Small intestine (tissue), 7 donors: ENCODE measurements at regions not wholly inside any gene's neighbourhood (a gene's known extent, or its start where the extent isn't known, plus 50 kb on each side); places are given as distances from the start of the nearest gene placed in this dataset.

Experiments
- DNase-seq, 2 donors: peaks; one replicate each; pipeline versions ENCODE4 v3.0.0 to v3.0.0-alpha.2; 2013
- FAIRE-seq: peaks from 2 replicates; lab custom pipeline; 2012; peaks lifted over from hg19 to GRCh38; lab: Jason Lieb, UNC
- H3K27ac ChIP-seq, 3 donors: one replicate each; pipeline ENCODE4 v1.5.1; 2013; ENCODE audit warnings: low read length in 2 of 3, mild to moderate bottlenecking in 2 of 3, control low read depth in 1 of 3, inconsistent platforms in 1 of 3, low read depth in 1 of 3, moderate library complexity in 1 of 3
- H3K27me3 ChIP-seq, 3 donors: one replicate each; pipeline ENCODE4 v1.6.1; 2013; ENCODE audit warnings: low read length in 3 of 3, inconsistent platforms in 1 of 3; ENCODE audit not compliant: control insufficient read depth in 3 of 3, insufficient read depth in 3 of 3
- H3K36me3 ChIP-seq, 3 donors: one replicate each; pipeline ENCODE4 v1.6.1; 2013; ENCODE audit warnings: low read length in 3 of 3, inconsistent platforms in 1 of 3, low read depth in 1 of 3, mild to moderate bottlenecking in 1 of 3, moderate library complexity in 1 of 3; ENCODE audit not compliant: control insufficient read depth in 3 of 3, insufficient read depth in 2 of 3
- H3K4me1 ChIP-seq, 3 donors: one replicate each; pipeline ENCODE4 v1.6.1; 2013; ENCODE audit warnings: low read length in 2 of 3, inconsistent platforms in 1 of 3, low read depth in 1 of 3, mild to moderate bottlenecking in 1 of 3, moderate library complexity in 1 of 3; ENCODE audit not compliant: control insufficient read depth in 3 of 3, insufficient read depth in 2 of 3
- H3K4me3 ChIP-seq, 3 donors: one replicate each; pipeline ENCODE4 v1.5.1; 2013; ENCODE audit warnings: low read length in 3 of 3, control low read depth in 1 of 3, inconsistent platforms in 1 of 3, low read depth in 1 of 3, mild to moderate bottlenecking in 1 of 3, moderate library complexity in 1 of 3
- H3K9me3 ChIP-seq, 2 donors: one replicate each; pipeline ENCODE4 v1.6.1; 2013; ENCODE audit warnings: low read depth in 1 of 2, low read length in 1 of 2; ENCODE audit not compliant: control insufficient read depth in 2 of 2, insufficient read depth in 1 of 2
- WGBS, 3 donors: extraction: QIAGEN DNeasy Blood & Tissue Kit; methylation state at CpG; one replicate each; pipeline ENCODE4 v1.1.7; 2013; 5-methylcytosine and 5-hydroxymethylcytosine counted together
- donor health status: healthy with polysubstance abuse.
- donor health status: control.
- donor health status: control.
- donor health status: Bipolar disorder and iron deficiency.
- donor health status: healthy.

GRCh38 chr6:14221564-14222279 is 104.2 kb downstream of the CD83 start:
- FAIRE-seq (no peak), DNase-seq (peak; percentile 59 to 65)
- no peaks in the 10 kb centered on the region for H3K27me3 ChIP-seq
- peaks cover 0 to 31% (median 3%) of the 10 kb centered on the region in 3 donors for H3K4me1 ChIP-seq
- no peak overlapping the region for H3K4me3 ChIP-seq
- peak overlapping the region in 1 of 3 donors; percentile 54 for H3K27ac ChIP-seq
- H3K9me3 ChIP-seq = peaks cover 0 to 4% of the 10 kb centered on the region in 2 donors
- 46 to 85% (median 61%) methylated on average over 8 of the region's 8 CpGs for WGBS, 3 donors
- no peaks in the 10 kb centered on the region for H3K36me3 ChIP-seq

DNA sequence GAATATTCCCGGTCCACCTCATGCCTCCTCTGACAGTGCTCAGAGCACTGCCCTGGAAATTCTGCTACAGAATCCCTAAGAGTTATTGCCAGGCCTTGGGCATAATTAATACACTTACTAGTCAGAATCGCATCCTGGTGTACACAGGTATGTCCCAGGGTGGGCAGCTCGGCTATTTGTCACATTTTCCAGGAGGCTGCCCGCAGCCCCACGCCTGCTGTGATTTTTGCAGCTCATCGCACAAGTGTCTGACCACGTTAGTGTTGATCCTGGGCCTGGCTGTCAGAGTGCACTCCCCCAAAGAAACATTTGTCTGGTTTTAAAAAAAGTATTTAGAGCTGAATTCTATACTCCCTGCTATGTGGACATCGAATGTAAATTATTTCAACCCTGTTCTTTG is 105.4 kb downstream of the CD83 start:
- Histone ChIP-seq H3K27ac (peak overlapping the region in 1 of 3 donors; percentile 54), H3K36me3 (no peaks in the 10 kb centered on the region), H3K4me1 (peaks cover 0 to 31% (median 3%) of the 10 kb centered on the region in 3 donors), H3K9me3 (peaks cover 0 to 4% of the 10 kb centered on the region in 2 donors), H3K4me3 (no peak overlapping the region), H3K27me3 (no peaks in the 10 kb centered on the region)
- no peak for DNase-seq
- 91 to 96% (median 96%) methylated on average over 8 of the region's 8 CpGs for WGBS, 3 donors
- no peak for FAIRE-seq

DNA sequence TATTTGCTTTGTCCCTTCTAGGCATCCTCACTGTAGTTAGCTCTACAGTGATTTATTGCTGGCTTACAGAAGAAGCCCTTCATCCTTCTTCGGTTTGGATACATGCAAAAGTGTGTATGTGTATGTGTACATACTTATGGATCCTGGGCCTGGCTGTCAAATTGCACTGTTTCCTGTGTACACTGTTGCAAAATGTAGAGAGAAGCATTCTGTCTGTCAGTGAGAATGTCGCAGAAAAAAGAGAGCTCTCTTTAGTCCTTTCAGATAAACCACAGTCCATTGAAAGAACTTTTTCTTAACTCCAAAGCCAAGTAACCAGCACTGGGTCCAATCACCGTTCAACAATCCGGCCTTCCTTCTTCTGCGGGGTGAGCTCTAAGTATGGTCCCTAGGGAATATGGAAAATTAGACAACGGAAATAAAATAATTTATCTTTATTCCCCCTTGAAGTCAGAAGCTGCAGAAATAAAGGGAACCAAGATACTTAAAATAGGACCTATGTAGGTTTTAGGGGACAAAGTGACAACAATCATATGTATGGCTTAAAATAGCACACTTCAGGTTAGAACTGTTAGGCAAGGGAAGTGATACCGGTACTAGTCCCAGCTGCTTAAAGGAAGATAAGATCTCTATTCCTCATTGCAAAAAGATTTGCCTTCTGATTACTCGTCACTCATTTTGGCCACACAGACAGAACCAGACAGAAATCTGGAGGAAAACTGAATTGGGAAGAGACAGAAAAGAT is 107.0 kb downstream of the CD83 start:
- peaks cover 0 to 4% of the 10 kb centered on the region in 2 donors for H3K9me3 ChIP-seq
- FAIRE-seq (no peak), DNase-seq (no peak)
- H3K36me3 ChIP-seq = no peaks in the 10 kb centered on the region
- no peak overlapping the region for H3K4me3 ChIP-seq
- H3K27ac ChIP-seq = no peak overlapping the region
- H3K4me1 ChIP-seq = peaks cover 0 to 21% (median 3%) of the 10 kb centered on the region in 3 donors
- H3K27me3 ChIP-seq = no peaks in the 10 kb centered on the region
- WGBS, 3 donors = 63 to 83% (median 74%) methylated on average over 8 of the region's 8 CpGs

- no peak overlapping the region for H3K27ac ChIP-seq
- no peaks in the 10 kb centered on the region for H3K27me3 ChIP-seq
- H3K36me3 ChIP-seq = no peaks in the 10 kb centered on the region
- WGBS, 3 donors = 96 to 100% (median 97%) methylated on average over 2 of the region's 2 CpGs
- H3K4me3 ChIP-seq = no peak overlapping the region
- DNase-seq = no peak
- peaks cover 0 to 18% (median 3%) of the 10 kb centered on the region in 3 donors for H3K4me1 ChIP-seq
- H3K9me3 ChIP-seq = peaks cover 0 to 4% of the 10 kb centered on the region in 2 donors
- FAIRE-seq = no peak
Observed at GRCh38 chr6:14226051-14226660, 108.6 kb downstream of the CD83 start.

GRCh38 chr6:14228571-14228970 is 111.0 kb downstream of the CD83 start:
- no peaks in the 10 kb centered on the region for H3K27me3 ChIP-seq
- FAIRE-seq = no peak
- no peak overlapping the region for H3K4me3 ChIP-seq
- peaks cover 0 to 4% of the 10 kb centered on the region in 2 donors for H3K9me3 ChIP-seq
- H3K27ac ChIP-seq = no peak overlapping the region
- no peak for DNase-seq
- WGBS, 3 donors = 66 to 76% (median 73%) methylated on average over 7 of the region's 7 CpGs
- no peaks in the 10 kb centered on the region for H3K36me3 ChIP-seq
- no peaks in the 10 kb centered on the region for H3K4me1 ChIP-seq

DNA sequence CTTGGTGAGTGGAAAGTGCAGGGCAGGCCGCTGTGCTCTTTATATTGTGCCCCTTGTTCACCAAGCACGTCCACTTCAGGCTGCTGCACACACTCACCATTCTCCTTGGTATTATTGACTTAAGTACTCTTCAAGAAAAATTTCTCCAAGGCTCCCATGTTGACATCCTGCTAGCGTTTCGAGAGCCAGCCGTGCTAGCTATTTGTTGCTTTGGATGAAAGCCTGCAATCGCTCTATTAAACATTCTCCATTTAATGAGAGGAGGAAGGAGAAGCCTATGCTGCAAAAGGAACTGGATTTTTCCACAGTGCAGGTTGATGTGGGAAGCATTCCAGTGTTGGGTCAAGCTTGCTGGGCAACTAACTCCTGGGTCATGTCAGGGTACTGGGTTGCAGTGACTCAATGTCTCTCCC is 113.5 kb downstream of the CD83 start:
- Histone ChIP-seq H3K36me3 (no peaks in the 10 kb centered on the region), H3K9me3 (peaks cover 0 to 3% of the 10 kb centered on the region in 2 donors), H3K27me3 (no peaks in the 10 kb centered on the region), H3K4me3 (no peak overlapping the region), H3K4me1 (no peaks in the 10 kb centered on the region), H3K27ac (no peak overlapping the region)
- WGBS, 3 donors = 81 to 92% (median 89%) methylated on average over 6 of the region's 6 CpGs
- FAIRE-seq = no peak
- no peak for DNase-seq

GRCh38 chr6:14231501-14232280 is 114.1 kb downstream of the CD83 start:
- Histone ChIP-seq H3K36me3 (no peaks in the 10 kb centered on the region), H3K27ac (no peak overlapping the region), H3K9me3 (no peaks in the 10 kb centered on the region), H3K4me3 (no peak overlapping the region), H3K4me1 (no peaks in the 10 kb centered on the region), H3K27me3 (no peaks in the 10 kb centered on the region)
- 85 to 90% (median 88%) methylated on average over 7 of the region's 7 CpGs for WGBS, 3 donors
- no peak for DNase-seq
- FAIRE-seq = no peak

GRCh38 chr6:14232889-14233288 is 115.3 kb downstream of the CD83 start:
- H3K27ac ChIP-seq = no peak overlapping the region
- H3K4me1 ChIP-seq = no peaks in the 10 kb centered on the region
- H3K36me3 ChIP-seq = no peaks in the 10 kb centered on the region
- no peak for FAIRE-seq
- no peaks in the 10 kb centered on the region for H3K27me3 ChIP-seq
- DNase-seq = no peak
- no peak overlapping the region for H3K4me3 ChIP-seq
- WGBS, 3 donors = 87 to 91% (median 89%) methylated on average over 2 of the region's 2 CpGs
- H3K9me3 ChIP-seq = no peaks in the 10 kb centered on the region
